Activated naive CD4-positive, alpha-beta T cell treated with anti-CD3 and anti-CD28 coated beads, Interleukin-2, amount 50 U/mL, for 72 hours (primary cell): ENCODE measurements at regions not wholly inside any gene's neighbourhood (a gene's known extent, or its start where the extent isn't known, plus 50 kb on each side); places are given as distances from the start of the nearest gene placed in this dataset.

Experiments used
- ATAC-seq, 2 donors: fragments of 150-1000 bp; cut with Tn5 transposase; 2 replicates each; pipeline ENCODE4 v1.10.0; 2021; ENCODE audit warnings: mild to moderate bottlenecking in 2 of 2, moderate library complexity in 2 of 2
- DNase-seq, 2 donors: peaks; one replicate each; pipeline ENCODE4 v3.0.0; 2021 to 2022; ENCODE audit warnings: low spot score in 2 of 2
- H3K27ac Mint-ChIP-seq, 2 donors: one replicate each; pipeline ENCODE4 v1.8.0; 2022; ENCODE audit warnings: mild to moderate bottlenecking in 2 of 2, mixed read lengths in 2 of 2
- H3K36me3 Mint-ChIP-seq, 2 donors: one replicate each; pipeline ENCODE4 v1.8.0; 2022; ENCODE audit warnings: mixed read lengths in 2 of 2
- H3K9me3 Mint-ChIP-seq, 2 donors: one replicate each; pipeline ENCODE4 v1.8.0; 2022; ENCODE audit warnings: mixed read lengths in 2 of 2

- H3K9me3 Mint-ChIP-seq = peaks cover 3 to 9% of the 10 kb centered on the region in 2 donors
- no peak for DNase-seq
- ATAC-seq = no peak
- H3K27ac Mint-ChIP-seq = no peak overlapping the region
- H3K36me3 Mint-ChIP-seq = peaks cover 5 to 6% of the 10 kb centered on the region in 2 donors
These were observed 179.7 kb downstream of the CHRM3 start for GRCh38 chr1:239566074-239566473.

GRCh38 chr1:239570878-239571277 lies 184.5 kb downstream of the CHRM3 start:
- Mint-ChIP-seq H3K36me3 (peaks cover 5 to 6% of the 10 kb centered on the region in 2 donors), H3K27ac (no peak overlapping the region), H3K9me3 (peaks cover 3 to 9% of the 10 kb centered on the region in 2 donors)
- ATAC-seq (no peak), DNase-seq (no peak)

GRCh38 chr1:239572183-239572582 lies 185.8 kb downstream of the CHRM3 start:
- H3K27ac Mint-ChIP-seq = no peak overlapping the region
- ATAC-seq = peak in 1 of 2 donors; percentile 58
- no peak for DNase-seq
- peaks cover 5 to 6% of the 10 kb centered on the region in 2 donors for H3K36me3 Mint-ChIP-seq
- peaks cover 3 to 9% of the 10 kb centered on the region in 2 donors for H3K9me3 Mint-ChIP-seq

- Mint-ChIP-seq H3K27ac (no peak overlapping the region), H3K9me3 (peaks cover 0 to 3% of the 10 kb centered on the region in 2 donors), H3K36me3 (no peaks in the 10 kb centered on the region)
- DNase-seq (no peak), ATAC-seq (no peak)
These were observed 187.7 kb downstream of the CHRM3 start for GRCh38 chr1:239574112-239574511.

GRCh38 chr1:239575113-239575512 lies 188.7 kb downstream of the CHRM3 start:
- DNase-seq = no peak
- Mint-ChIP-seq H3K36me3 (no peaks in the 10 kb centered on the region), H3K27ac (no peak overlapping the region), H3K9me3 (no peaks in the 10 kb centered on the region)
- peak in 1 of 2 donors; percentile 83 for ATAC-seq

- peak overlapping the region in 1 of 2 donors; percentile 61 for H3K27ac Mint-ChIP-seq
- DNase-seq (no peak), ATAC-seq (no peak)
- H3K36me3 Mint-ChIP-seq = no peaks in the 10 kb centered on the region
- no peaks in the 10 kb centered on the region for H3K9me3 Mint-ChIP-seq
These were observed 197.2 kb downstream of the CHRM3 start for GRCh38 chr1:239583536-239583935.

GRCh38 chr1:239586128-239586527 lies 199.8 kb downstream of the CHRM3 start:
- no peak for DNase-seq
- Mint-ChIP-seq H3K36me3 (no peaks in the 10 kb centered on the region), H3K9me3 (no peaks in the 10 kb centered on the region), H3K27ac (no peak overlapping the region)
- ATAC-seq = no peak

GRCh38 chr1:239587066-239587465 lies 200.7 kb downstream of the CHRM3 start:
- H3K9me3 Mint-ChIP-seq = no peaks in the 10 kb centered on the region

GRCh38 chr1:239587574-239588369 lies 201.4 kb downstream of the CHRM3 start:
- no peaks in the 10 kb centered on the region for H3K36me3 Mint-ChIP-seq
- no peak overlapping the region for H3K27ac Mint-ChIP-seq
- peaks cover 0 to 2% of the 10 kb centered on the region in 2 donors for H3K9me3 Mint-ChIP-seq
- no peak for DNase-seq
- no peak for ATAC-seq

More at GRCh38 chr1:239587066-239587465, 200.7 kb downstream of the CHRM3 start:
- no peaks in the 10 kb centered on the region for H3K36me3 Mint-ChIP-seq
- ATAC-seq (peak; percentile 88 to 97), DNase-seq (no peak)
- peak overlapping the region in 1 of 2 donors; percentile 55 for H3K27ac Mint-ChIP-seq

GRCh38 chr1:239590556-239590955 lies 204.2 kb downstream of the CHRM3 start:
- Mint-ChIP-seq H3K27ac (no peak overlapping the region), H3K9me3 (peaks cover 0 to 5% of the 10 kb centered on the region in 2 donors), H3K36me3 (no peaks in the 10 kb centered on the region)
- DNase-seq (no peak), ATAC-seq (no peak)

- peaks cover 0 to 5% of the 10 kb centered on the region in 2 donors for H3K9me3 Mint-ChIP-seq
- no peaks in the 10 kb centered on the region for H3K36me3 Mint-ChIP-seq
- DNase-seq = no peak
- H3K27ac Mint-ChIP-seq = no peak overlapping the region
- no peak for ATAC-seq
These were observed 207.2 kb downstream of the CHRM3 start for GRCh38 chr1:239593527-239593926.

GRCh38 chr1:239600588-239600987 lies 214.2 kb downstream of the CHRM3 start:
- DNase-seq (no peak), ATAC-seq (no peak)
- no peak overlapping the region for H3K27ac Mint-ChIP-seq
- H3K9me3 Mint-ChIP-seq = peaks cover 5 to 12% of the 10 kb centered on the region in 2 donors
- no peaks in the 10 kb centered on the region for H3K36me3 Mint-ChIP-seq

- ATAC-seq (no peak), DNase-seq (no peak)
- peaks cover 5 to 12% of the 10 kb centered on the region in 2 donors for H3K9me3 Mint-ChIP-seq
- H3K27ac Mint-ChIP-seq = no peak overlapping the region
- no peaks in the 10 kb centered on the region for H3K36me3 Mint-ChIP-seq
These were observed 214.7 kb downstream of the CHRM3 start for GRCh38 chr1:239601108-239601507.

GRCh38 chr1:239603530-239603929 lies 217.2 kb downstream of the CHRM3 start:
- DNase-seq (no peak), ATAC-seq (no peak)
- Mint-ChIP-seq H3K36me3 (no peaks in the 10 kb centered on the region), H3K27ac (no peak overlapping the region), H3K9me3 (peaks cover 5 to 12% of the 10 kb centered on the region in 2 donors)

GRCh38 chr1:239606850-239607400 lies 220.6 kb downstream of the CHRM3 start:
- H3K9me3 Mint-ChIP-seq = no peaks in the 10 kb centered on the region
- ATAC-seq (no peak), DNase-seq (no peak)
- H3K36me3 Mint-ChIP-seq = no peaks in the 10 kb centered on the region
- H3K27ac Mint-ChIP-seq = no peak overlapping the region

GRCh38 chr1:239608469-239608868 lies 222.1 kb downstream of the CHRM3 start:
- H3K9me3 Mint-ChIP-seq = no peaks in the 10 kb centered on the region
- H3K27ac Mint-ChIP-seq = no peak overlapping the region
- H3K36me3 Mint-ChIP-seq = no peaks in the 10 kb centered on the region
- DNase-seq (no peak), ATAC-seq (no peak)

- Mint-ChIP-seq H3K36me3 (no peaks in the 10 kb centered on the region), H3K9me3 (no peaks in the 10 kb centered on the region), H3K27ac (peak overlapping the region in 1 of 2 donors; percentile 72)
- no peak for DNase-seq
- ATAC-seq = no peak
These were observed 226.0 kb downstream of the CHRM3 start for GRCh38 chr1:239612379-239612778.

GRCh38 chr1:239616673-239617072 lies 230.3 kb downstream of the CHRM3 start:
- no peak overlapping the region for H3K27ac Mint-ChIP-seq
- H3K9me3 Mint-ChIP-seq = peaks cover 0 to 3% of the 10 kb centered on the region in 2 donors
- no peak for ATAC-seq
- no peak for DNase-seq
- H3K36me3 Mint-ChIP-seq = no peaks in the 10 kb centered on the region
